ENCODE measurements at regions not wholly inside any gene's neighbourhood (a gene's known extent, or its start where the extent isn't known, plus 50 kb on each side); places are given as distances from the start of the nearest gene placed in this dataset.

- TF ChIP-seq, protein P1, sequence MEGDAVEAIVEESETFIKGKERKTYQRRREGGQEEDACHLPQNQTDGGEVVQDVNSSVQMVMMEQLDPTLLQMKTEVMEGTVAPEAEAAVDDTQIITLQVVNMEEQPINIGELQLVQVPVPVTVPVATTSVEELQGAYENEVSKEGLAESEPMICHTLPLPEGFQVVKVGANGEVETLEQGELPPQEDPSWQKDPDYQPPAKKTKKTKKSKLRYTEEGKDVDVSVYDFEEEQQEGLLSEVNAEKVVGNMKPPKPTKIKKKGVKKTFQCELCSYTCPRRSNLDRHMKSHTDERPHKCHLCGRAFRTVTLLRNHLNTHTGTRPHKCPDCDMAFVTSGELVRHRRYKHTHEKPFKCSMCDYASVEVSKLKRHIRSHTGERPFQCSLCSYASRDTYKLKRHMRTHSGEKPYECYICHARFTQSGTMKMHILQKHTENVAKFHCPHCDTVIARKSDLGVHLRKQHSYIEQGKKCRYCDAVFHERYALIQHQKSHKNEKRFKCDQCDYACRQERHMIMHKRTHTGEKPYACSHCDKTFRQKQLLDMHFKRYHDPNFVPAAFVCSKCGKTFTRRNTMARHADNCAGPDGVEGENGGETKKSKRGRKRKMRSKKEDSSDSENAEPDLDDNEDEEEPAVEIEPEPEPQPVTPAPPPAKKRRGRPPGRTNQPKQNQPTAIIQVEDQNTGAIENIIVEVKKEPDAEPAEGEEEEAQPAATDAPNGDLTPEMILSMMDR (IDR thresholded peaks at IDR 0.05; ENCODE audit: insufficient read depth, low read length, poor library complexity, severe bottlenecking): no peak
- no peak for TF ChIP-seq EZH2phosphoT487 (conservative IDR thresholded peaks at IDR 0.05; ENCODE audit: low read length)
These were observed 144.6 kb downstream of the NDFIP2 start for GRCh38 chr13:79625517-79625916.

Measured in SU-DHL-6 (cell line).